Endometrium (tissue), 2 donors: ENCODE measurements at regions not wholly inside any gene's neighbourhood (a gene's known extent, or its start where the extent isn't known, plus 50 kb on each side); places are given as distances from the start of the nearest gene placed in this dataset.
"Not testable (repeated sequence)": the region's sequence is repeated elsewhere in the genome, so short reads cannot be mapped to it uniquely, and the experiment has no call there.

Source experiments
- FAIRE-seq: peaks from 2 replicates; lab custom pipeline; 2012; peaks lifted over from hg19 to GRCh38; lab: Jason Lieb, UNC
- donor health status: control.
- donor health status: control.

- no peak for FAIRE-seq
Observed at GRCh38 chr12:91311081-91311480, 128.5 kb upstream of the DCN start.

- no peak for FAIRE-seq
Observed at GRCh38 chr12:91309450-91309849, 126.8 kb upstream of the DCN start.

DNA sequence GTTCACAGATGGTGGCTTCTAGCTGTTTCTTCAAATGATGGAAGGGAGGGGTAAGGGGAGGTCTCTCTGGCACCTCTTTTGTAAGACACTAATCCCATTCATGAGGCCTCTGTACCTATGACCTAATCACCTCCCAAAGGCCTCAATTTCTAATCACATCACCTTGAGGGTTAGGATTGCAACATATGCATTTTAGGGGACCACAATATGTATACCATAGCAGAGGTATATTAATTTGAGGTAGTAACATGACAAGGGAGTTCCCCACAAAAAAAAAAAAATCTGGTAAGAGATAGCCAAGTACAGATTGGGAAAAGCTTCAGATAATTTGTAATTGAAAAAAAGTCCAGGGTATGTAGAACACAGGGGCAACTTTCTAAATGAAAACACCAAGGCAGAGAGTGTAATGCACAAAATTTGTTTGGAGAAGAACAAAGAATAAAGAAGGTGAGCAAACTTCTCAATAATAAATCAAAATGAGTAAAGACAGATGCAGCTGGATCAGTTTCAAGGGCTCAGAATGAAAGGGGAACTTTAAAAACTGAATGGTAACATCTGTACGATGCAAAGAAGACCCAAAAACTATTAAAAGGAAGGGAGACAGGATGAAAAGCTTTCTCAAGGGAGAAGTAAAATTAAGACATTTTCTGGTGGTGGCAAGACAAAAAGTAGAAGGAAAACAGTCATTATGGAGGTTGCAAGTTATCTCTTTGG is 125.5 kb upstream of the DCN start:
- FAIRE-seq: no peak

- no peak for FAIRE-seq
Observed at GRCh38 chr12:91290354-91290753, 107.7 kb upstream of the DCN start.

- FAIRE-seq: peak; percentile 81
Observed at GRCh38 chr12:91289906-91290305, 107.3 kb upstream of the DCN start.

- no peak for FAIRE-seq
Observed at GRCh38 chr12:91289072-91289471, 106.5 kb upstream of the DCN start.

DNA sequence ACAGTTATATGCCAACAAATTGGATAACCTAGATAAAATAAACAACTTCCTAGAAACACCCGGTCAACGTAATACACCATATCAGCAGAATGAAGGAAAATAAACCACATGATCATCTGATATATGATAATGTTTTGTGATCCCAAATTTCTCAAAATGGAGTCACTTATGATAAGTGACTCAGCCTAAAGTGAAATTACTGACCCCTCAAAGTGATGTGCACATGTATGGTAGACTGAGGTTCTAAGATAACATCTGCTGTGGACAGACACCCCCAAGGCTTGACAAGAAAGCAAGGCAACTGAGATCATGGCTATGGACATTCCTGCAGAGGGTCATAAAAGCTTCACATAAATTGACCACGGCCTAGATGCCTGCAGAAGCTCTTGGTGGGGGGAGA is 105.1 kb upstream of the DCN start:
- no peak for FAIRE-seq

- no peak for FAIRE-seq
Observed at GRCh38 chr12:91278126-91278525, 95.5 kb upstream of the DCN start.

GRCh38 chr12:91276509-91276908 is 93.9 kb upstream of the DCN start:
- FAIRE-seq: no peak

DNA sequence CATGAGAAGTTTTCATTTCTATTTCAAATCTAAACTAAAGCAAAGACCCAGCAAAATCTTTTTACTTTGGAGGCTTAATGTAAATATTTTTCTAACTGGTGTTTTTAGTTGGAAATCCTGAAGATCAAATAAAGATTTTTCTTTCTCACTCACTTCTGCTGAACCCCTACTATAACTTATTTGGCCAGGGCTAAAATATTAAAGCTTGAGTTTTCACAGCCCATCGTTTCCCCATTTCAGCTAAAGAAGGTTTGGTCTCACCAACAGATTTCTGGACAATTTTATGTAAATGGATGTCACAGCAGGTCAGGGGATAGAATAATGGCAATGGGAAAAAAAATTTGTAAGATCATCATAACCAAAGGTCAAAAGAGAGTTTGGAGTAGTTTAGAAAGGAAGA is 92.7 kb upstream of the DCN start:
- FAIRE-seq: no peak

DNA sequence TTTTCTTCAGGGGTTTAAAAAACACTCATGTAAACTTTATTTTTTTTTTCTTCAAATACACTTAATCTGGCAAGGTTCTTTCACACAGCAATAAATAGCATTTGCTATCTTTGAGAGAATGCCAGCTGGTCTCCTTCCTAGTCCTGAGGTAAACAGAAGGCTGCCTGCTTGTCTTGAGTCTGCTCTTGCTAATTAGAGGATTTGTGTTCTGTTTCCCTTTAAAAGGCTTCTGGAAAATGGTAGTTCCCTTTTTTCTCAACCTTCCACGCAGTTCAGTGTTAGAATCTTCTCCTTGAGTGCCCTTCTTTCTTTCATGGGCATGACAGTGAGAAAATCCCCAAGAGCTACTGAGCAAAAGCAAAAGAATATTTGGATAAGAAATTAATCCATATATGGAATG is 92.3 kb upstream of the DCN start:
- peak; percentile 88 for FAIRE-seq

- no peak for FAIRE-seq
Observed at GRCh38 chr12:91273560-91273959, 90.9 kb upstream of the DCN start.

GRCh38 chr12:91272461-91273063 is 89.9 kb upstream of the DCN start:
- peak; percentile 84 for FAIRE-seq

DNA sequence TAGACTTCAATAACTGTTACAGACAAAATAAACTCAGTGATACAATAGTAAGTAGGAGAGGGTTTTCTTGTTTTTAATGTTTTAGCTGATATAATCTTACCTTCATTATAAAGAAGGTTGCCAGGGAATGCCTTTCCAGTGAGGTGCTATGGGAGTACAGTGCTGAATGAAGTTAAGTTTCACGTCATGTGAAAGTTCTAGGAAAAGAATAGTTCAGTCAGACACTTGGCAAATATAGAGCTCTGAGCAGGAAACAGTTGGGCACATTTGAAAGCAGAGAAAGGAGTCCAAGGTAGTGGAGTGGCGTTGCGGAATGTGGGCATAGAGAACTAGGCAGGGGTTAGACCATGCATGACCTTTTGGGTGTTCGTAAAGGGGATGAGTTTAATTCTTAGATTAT is 88.6 kb upstream of the DCN start:
- FAIRE-seq: no peak

DNA sequence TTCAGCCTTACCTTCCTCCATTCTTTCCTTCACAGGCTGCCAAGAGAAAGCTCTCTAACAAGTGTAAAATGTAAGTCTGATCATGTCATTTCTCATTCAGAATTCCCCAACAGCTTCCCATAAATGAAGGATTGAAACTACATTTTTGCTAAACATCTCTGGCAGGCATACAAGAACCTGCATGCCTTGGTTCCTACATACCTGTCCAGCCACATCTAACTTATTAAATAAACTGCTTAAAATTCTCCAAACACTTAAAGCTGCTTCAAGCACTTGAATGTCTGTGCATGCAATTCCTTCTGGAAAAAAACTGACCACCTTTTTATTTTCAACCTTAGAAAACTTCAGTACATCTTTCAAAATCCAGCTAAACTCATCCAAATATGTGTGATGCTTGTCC is 84.4 kb upstream of the DCN start:
- FAIRE-seq: no peak

DNA sequence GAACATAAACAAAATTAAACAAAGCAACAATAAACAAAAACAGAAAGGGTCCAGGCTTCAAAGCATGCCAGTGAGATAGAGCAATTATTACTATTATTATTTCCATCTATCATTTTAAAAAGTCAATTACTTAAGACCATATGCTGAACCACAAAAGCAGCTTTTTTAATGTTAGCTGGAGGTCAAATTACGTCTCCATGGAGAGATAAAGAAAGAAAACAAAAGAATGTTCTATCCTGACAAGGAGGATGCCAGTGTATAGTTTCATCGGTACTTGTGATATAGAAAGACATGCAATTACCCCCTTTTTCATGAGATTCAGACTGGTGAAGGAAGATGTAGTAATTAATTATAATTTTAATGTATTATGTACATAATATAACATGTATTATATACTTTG is 81.6 kb upstream of the DCN start:
- no peak for FAIRE-seq

DNA sequence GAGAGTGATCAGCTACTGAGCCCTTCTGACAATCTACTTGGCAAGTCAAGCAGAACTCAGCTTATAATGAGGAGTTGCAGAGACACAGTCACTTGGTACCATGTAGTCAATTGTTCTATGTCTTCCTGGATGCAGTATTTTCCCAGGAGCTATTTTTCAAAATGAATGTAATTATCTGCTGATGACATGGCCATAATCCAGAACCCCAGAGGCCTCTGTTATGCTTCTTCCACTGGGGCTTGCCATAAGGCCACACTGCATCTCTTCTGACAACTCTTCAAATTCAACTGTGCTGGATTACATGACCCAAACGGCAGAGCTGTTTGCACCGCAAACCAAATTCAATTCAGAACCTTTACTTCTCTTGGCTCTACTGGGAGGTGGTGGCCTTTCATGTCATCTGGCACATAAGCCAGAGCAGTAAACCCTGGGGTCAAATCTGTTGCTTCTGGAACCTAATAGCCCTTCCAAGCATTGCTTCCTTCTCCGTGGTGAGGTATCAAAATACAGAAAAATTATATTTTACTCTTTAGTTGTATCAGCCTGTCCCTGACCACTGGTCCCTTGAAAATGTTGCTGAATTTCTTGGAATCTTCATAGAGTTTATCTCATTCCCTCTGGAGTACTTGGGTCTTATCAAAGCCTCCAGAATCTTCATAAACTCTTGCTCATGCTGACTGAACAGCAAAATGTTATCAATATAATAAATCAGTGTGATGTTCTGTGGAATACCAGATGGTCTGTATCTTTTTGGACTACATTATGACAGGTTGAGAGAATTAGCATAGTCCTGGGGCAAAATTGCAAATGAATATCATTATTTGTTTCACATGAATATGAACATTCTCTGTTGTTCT is 79.4 kb upstream of the DCN start:
- no peak for FAIRE-seq

GRCh38 chr12:91256411-91256810 is 73.8 kb upstream of the DCN start:
- no peak for FAIRE-seq

- no peak for FAIRE-seq
Observed at GRCh38 chr12:91252341-91252740, 69.7 kb upstream of the DCN start.

DNA sequence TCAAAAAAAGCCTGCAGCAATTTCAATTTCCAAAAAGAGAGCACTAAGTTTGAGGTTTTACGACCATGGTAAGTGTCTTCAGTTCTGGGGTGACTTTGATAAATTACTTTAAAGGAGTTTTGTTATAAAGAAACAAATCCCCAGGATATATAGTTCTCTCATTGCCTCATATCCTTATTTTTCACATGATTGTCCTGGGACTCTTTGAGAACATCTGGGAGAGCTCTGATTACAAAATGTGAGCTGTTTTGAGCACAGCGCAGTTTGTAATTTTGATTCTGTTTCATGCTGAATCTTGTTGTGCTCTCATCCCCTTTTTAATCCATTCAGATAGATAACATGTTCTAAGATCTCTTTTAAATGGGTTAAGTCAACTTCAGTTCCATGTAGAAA is 67.7 kb upstream of the DCN start:
- peak; percentile 94 for FAIRE-seq

- FAIRE-seq: peak; percentile 98
Observed at GRCh38 chr12:91249518-91250272, 67.1 kb upstream of the DCN start.

GRCh38 chr12:91249054-91249453 is 66.4 kb upstream of the DCN start:
- no peak for FAIRE-seq

DNA sequence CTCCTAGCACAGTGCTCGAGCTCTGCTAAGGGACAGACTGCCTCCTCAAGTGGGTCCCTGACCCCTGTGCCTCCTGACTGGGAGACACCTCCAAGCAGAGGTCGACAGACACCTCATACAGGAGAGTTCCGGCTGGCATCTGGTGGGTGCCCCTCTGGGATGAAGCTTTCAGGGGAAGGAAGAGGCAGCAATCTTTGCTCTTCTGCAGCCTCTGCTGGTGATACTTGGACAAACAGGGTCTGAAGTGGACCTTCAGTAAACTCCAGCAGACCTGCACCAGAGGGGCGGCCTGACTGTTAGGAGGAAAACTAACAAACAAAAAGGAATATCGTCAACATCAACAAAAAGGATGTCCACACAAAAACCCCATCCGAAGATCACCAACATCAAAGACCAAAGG is 60.6 kb upstream of the DCN start:
- FAIRE-seq: not testable (repeated sequence)
